22Rv1 (cell line): ENCODE measurements at regions not wholly inside any gene's neighbourhood (a gene's known extent, or its start where the extent isn't known, plus 50 kb on each side); places are given as distances from the start of the nearest gene placed in this dataset.
"Not testable (repeated sequence)": the region's sequence is repeated elsewhere in the genome, so short reads cannot be mapped to it uniquely, and the experiment has no call there.

Experiments
- H3K27ac ChIP-seq: fragments of 450-650 bp; 2 replicates; pipeline ENCODE4 v1.5.1; 2017
- CTCF ChIP-seq: fragments of 450-650 bp; IDR thresholded peaks from 2 replicates; pipeline ENCODE4 v1.5.1; 2017; ENCODE audit warnings: mild to moderate bottlenecking
- ZFX ChIP-seq: fragments of 450-650 bp; IDR thresholded peaks from 2 replicates; pipeline ENCODE4 v1.6.1; 2017; ENCODE audit warnings: antibody characterized with exemption, borderline replicate concordance

DNA sequence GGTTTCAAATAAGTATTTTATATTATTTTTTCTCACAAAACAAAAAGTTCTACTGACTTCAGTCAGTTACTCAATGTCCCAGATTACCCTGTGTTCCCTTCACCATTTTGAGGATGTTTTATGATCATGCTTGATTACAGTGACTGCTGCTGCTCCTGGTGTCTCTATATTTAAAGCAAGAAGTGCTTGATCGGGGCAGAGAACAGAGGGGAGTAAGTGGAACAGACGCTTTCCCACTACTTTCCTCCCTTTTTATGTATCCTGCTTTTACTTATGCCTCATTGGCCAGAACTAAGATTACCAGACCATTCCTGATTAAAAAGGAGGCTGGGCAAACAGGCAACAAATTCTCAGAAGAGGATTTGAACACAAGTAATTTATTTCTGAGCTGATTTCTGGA is 612.1 kb downstream of the VGLL3 start:
- no peak overlapping the region for H3K27ac ChIP-seq

DNA sequence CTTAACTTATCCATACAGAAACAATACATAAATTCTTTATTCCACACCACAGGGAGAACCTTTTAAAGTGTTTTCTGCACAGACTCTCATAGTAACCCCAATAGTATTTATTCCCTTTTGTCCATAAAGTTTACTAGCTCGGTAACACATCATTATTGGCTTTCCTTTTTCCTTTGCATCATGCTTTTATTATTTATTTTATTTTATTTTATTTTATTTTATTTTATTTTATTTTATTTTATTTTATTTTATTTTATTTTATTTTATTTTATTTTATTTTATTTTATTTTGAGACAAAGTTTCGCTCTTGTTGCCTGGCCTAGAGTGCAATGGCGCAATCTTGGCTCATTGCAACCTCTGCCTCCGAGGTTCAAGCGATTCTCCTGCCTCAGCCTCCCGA is 655.4 kb downstream of the VGLL3 start:
- H3K27ac ChIP-seq, result not testable (repeated sequence)

More for the DNA sequence above, 612.1 kb downstream of the VGLL3 start:
- TF ChIP-seq CTCF, result no peak
- no peak for TF ChIP-seq ZFX

- H3K27ac ChIP-seq, result no peak overlapping the region
- TF ChIP-seq ZFX (no peak), CTCF (no peak)
These were observed 657.3 kb downstream of the VGLL3 start for GRCh38 chr3:86333636-86334035.

DNA sequence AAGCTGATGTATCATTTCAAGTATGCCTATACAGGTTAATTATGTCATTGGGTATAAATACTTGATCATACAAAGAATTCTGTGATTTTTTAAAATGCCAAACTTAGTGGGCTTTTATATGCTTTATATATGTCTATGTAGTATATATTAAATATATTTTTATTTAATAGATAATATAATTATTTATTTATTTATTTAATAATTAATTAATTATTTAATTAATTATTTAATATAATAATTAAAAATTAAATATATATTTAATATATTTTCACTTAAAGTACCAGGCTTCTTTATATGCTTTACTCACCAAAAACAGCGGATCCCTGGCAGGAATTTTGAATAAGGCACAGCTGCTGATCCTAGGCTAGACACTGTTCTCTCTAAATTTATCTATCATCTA is 687.0 kb downstream of the VGLL3 start:
- TF ChIP-seq CTCF (no peak), ZFX (no peak)
- no peak overlapping the region for H3K27ac ChIP-seq

- TF ChIP-seq CTCF (no peak), ZFX (no peak)
- H3K27ac ChIP-seq, result no peak overlapping the region
These were observed 708.7 kb downstream of the VGLL3 start for GRCh38 chr3:86282106-86282787.

DNA sequence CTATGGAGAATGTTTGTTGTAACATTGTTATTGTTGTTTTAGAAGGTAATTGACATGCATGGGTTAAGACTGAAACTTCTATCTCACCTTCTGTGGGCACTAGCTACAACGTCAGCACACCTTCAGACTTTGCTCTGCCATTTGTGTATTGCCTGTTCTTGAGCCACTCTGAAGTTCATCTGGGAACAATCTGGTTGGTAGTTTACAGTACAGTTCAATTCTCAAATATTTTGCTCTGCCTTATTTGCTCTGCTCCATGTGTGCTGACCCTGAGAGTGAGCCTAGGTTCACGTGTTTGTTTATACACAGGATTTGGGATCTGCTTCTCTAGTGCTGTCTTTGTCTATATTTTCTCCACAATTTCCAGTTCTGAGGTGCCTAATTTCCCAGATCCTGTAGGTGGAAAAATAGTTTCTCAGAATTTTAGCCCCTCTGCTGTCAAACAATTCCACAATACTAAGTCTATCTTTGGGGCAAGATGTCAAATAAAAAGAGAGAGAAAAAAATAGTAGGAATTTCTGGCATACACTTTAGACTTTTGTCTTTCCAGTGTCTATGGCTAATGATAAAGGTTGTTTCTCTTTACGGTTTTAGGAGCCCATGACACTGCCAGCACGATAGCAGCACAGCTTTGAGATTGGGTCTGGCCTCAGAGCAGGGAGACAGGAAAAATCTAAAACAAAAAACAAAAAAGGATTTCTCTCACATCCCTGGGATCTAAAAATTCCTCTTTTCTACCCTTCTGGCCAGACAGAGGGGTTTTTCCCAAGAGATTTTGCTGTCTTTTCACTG is 721.4 kb downstream of the VGLL3 start:
- no peak overlapping the region for H3K27ac ChIP-seq
- TF ChIP-seq CTCF, result no peak
- no peak for TF ChIP-seq ZFX

DNA sequence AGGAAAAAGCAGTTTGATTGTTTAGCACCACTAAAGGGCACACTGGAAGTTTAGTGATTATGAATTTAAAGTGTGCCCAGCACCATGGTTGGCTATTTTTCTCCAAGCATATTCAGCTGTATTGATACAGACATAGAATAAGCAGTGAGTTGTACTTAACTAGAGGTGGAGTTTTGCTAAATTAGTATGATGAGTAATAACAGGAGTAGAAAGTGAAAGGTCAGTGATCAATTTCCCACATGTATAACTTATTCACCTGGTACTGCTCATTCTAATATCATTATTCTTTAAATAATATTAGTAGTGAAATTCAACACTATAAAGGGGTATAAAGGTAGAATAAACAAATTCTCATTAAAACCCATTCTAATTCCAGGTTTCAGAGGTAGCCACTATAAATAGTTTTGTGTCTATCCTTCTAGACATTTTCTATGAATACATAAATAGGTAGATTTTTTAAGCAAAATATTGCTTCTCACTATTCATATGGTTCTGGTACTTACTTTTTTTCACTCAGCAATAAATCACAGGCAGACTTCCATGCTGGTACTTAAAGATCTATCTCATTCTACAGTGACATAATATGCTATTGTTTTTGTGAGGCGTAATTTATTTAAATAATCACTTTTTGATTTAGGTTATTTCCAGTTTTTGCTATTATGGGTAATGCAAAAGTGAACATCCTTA is 732.9 kb downstream of the VGLL3 start:
- no peak overlapping the region for H3K27ac ChIP-seq
- TF ChIP-seq CTCF, result no peak
